MM.1S (cell line): ENCODE measurements at regions not wholly inside any gene's neighbourhood (a gene's known extent, or its start where the extent isn't known, plus 50 kb on each side); places are given as distances from the start of the nearest gene placed in this dataset.

Source experiments
- EZH2 ChIP-seq: fragments of 300-600 bp; sonication (generic); optimal IDR thresholded peaks from 2 replicates; pipeline ENCODE3; 2017; ENCODE audit warnings: low read depth, mild to moderate bottlenecking, antibody characterized with exemption, low read length, mixed read lengths
- EZH2phosphoT487 ChIP-seq: fragments of 300-600 bp; sonication (generic); IDR thresholded peaks from 2 replicates; pipeline ENCODE4 v1.6.1; 2018; ENCODE audit warnings: antibody characterized with exemption, low read length
- TF ChIP-seq, protein P1 (sequence below): fragments of 300-600 bp; sonication (generic); IDR thresholded peaks from 2 replicates; pipeline ENCODE4 v1.5.1; 2016; ENCODE audit warnings: antibody characterized with exemption, low read length, mixed read lengths

DNA sequence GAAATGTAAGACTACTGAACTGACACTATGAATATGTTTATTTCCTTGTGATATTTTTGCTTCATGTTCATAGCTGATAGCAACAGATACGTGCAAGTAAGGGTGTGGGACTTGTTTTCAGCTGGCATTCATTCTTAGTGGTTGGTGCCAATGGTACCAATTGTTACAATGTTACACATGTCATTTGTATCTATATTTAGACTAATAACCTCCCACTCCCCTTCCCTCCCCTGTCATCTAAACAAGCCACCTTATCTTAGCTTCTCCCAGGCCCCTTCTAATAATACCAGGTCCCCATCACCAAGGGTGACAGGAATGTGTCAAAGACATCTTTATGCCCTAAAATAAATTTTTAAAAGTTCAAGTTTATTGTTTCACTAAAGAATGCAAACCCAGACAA is 294.7 kb upstream of the FAM98A start:
- TF ChIP-seq EZH2phosphoT487 (no peak), EZH2 (no peak)
- TF ChIP-seq, protein P1, sequence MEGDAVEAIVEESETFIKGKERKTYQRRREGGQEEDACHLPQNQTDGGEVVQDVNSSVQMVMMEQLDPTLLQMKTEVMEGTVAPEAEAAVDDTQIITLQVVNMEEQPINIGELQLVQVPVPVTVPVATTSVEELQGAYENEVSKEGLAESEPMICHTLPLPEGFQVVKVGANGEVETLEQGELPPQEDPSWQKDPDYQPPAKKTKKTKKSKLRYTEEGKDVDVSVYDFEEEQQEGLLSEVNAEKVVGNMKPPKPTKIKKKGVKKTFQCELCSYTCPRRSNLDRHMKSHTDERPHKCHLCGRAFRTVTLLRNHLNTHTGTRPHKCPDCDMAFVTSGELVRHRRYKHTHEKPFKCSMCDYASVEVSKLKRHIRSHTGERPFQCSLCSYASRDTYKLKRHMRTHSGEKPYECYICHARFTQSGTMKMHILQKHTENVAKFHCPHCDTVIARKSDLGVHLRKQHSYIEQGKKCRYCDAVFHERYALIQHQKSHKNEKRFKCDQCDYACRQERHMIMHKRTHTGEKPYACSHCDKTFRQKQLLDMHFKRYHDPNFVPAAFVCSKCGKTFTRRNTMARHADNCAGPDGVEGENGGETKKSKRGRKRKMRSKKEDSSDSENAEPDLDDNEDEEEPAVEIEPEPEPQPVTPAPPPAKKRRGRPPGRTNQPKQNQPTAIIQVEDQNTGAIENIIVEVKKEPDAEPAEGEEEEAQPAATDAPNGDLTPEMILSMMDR, result no peak
